Esophagus muscularis mucosa (tissue), 4 donors: ENCODE measurements at regions not wholly inside any gene's neighbourhood (a gene's known extent, or its start where the extent isn't known, plus 50 kb on each side); places are given as distances from the start of the nearest gene placed in this dataset.

Source experiments
- DNase-seq: peaks from one replicate; pipeline ENCODE4 v3.0.0-alpha.2; 2017; ENCODE audit errors: extremely low spot score
- H3K27ac ChIP-seq, 4 donors: fragments of 200-600 bp; sonication (generic); replicated peaks in 1 of 4; 1 replicate in 3 of 4; 2 replicates in 1 of 4; pipeline ENCODE4 v1.5.1; 2016 to 2019; ENCODE audit warnings: mild to moderate bottlenecking in 1 of 4
- H3K27me3 ChIP-seq, 4 donors: fragments of 200-600 bp; sonication (generic); one replicate each; pipeline versions ENCODE4 v1.5.1 to v1.6.0; 2016 to 2019
- H3K36me3 ChIP-seq, 4 donors: fragments of 200-600 bp; sonication (generic); one replicate each; pipeline ENCODE4 v1.5.1; 2016 to 2019
- H3K4me1 ChIP-seq, 4 donors: fragments of 200-600 bp; sonication (generic); one replicate each; pipeline ENCODE4 v1.5.1; 2016 to 2019
- H3K4me3 ChIP-seq, 4 donors: fragments of 200-600 bp; sonication (generic); 1 replicate in 2 of 4; 2 replicates in 2 of 4; pipeline ENCODE4 v1.5.1; 2016 to 2019; ENCODE audit warnings: mild to moderate bottlenecking in 4 of 4, moderate library complexity in 1 of 4
- H3K9me3 ChIP-seq, 4 donors: fragments of 200-600 bp; sonication (generic); 1 replicate in 3 of 4; 2 replicates in 1 of 4; pipeline ENCODE4 v1.5.1; 2016 to 2019
- CTCF ChIP-seq, 3 experiments: fragments of 200-600 bp in 2 of 3; fragments of 450-650 bp in 1 of 3; sonication (generic) in 2 of 3; IDR thresholded peaks; one replicate each; pipeline ENCODE4 v1.5.1; 2017 to 2019; ENCODE audit warnings: antibody characterized with exemption in 3 of 3, mild to moderate bottlenecking in 2 of 3, moderate library complexity in 1 of 3
- EP300 ChIP-seq: sonication (generic); formaldehyde crosslinking; IDR thresholded peaks from one replicate; pipeline ENCODE4 v1.6.1; 2017; ENCODE audit warnings: antibody characterized with exemption
- POLR2A ChIP-seq: fragments of 450-650 bp; IDR thresholded peaks from one replicate; pipeline ENCODE4 v1.6.1; 2017; ENCODE audit warnings: antibody characterized with exemption, moderate library complexity, mild to moderate bottlenecking, low read depth
- POLR2AphosphoS5 ChIP-seq, 2 donors: sonication (generic); formaldehyde crosslinking; IDR thresholded peaks; one replicate each; pipeline ENCODE4 v1.6.1; 2017; ENCODE audit warnings: antibody characterized with exemption in 2 of 2
- WGBS: methylation state at CpG from one replicate; pipeline ENCODE4 v1.1.5; 2018; 5-methylcytosine and 5-hydroxymethylcytosine counted together
- intact Hi-C: fragments of 100-400 bp; cut with DNase I; formaldehyde crosslinking; loops from one replicate; pipeline ENCODE4 v1.15.1; 2023

- Histone ChIP-seq H3K36me3 (no peaks in the 10 kb centered on the region), H3K4me3 (no peak overlapping the region), H3K9me3 (no peaks in the 10 kb centered on the region), H3K27me3 (no peaks in the 10 kb centered on the region), H3K4me1 (peaks cover 0 to 6% (median 0%) of the 10 kb centered on the region in 4 donors), H3K27ac (no peak overlapping the region)
- WGBS: 85% methylated on average over 10 of the region's 10 CpGs
- no peak for TF ChIP-seq CTCF (IDR thresholded peaks at IDR 0.05)
- no peak for TF ChIP-seq POLR2AphosphoS5 (IDR thresholded peaks at IDR 0.05)
- no peak for TF ChIP-seq EP300
- no peak for TF ChIP-seq POLR2A
- no peak for DNase-seq
- intact Hi-C loops: no loop called here
These were observed 288.2 kb upstream of the SEMA6A start for GRCh38 chr5:116862632-116863455.

GRCh38 chr5:116861666-116862065 lies 287.0 kb upstream of the SEMA6A start:
- 89% methylated on average over 2 of the region's 2 CpGs for WGBS
- no peak for DNase-seq
- Histone ChIP-seq H3K27me3 (no peaks in the 10 kb centered on the region), H3K4me3 (no peak overlapping the region), H3K36me3 (no peaks in the 10 kb centered on the region), H3K4me1 (peaks cover 0 to 6% (median 0%) of the 10 kb centered on the region in 4 donors), H3K27ac (no peak overlapping the region), H3K9me3 (no peaks in the 10 kb centered on the region)
- no peak for TF ChIP-seq CTCF (IDR thresholded peaks at IDR 0.05)
- TF ChIP-seq POLR2AphosphoS5 (IDR thresholded peaks at IDR 0.05): no peak
- TF ChIP-seq EP300: no peak
- TF ChIP-seq POLR2A: no peak
- intact Hi-C loops: no loop called here

- Histone ChIP-seq H3K27ac (no peak overlapping the region), H3K4me1 (peaks cover 0 to 6% (median 0%) of the 10 kb centered on the region in 4 donors), H3K4me3 (no peak overlapping the region), H3K36me3 (no peaks in the 10 kb centered on the region), H3K9me3 (no peaks in the 10 kb centered on the region), H3K27me3 (no peaks in the 10 kb centered on the region)
- DNase-seq: no peak
- 91% methylated on average over 3 of the region's 3 CpGs for WGBS
- no peak for TF ChIP-seq EP300
- TF ChIP-seq CTCF (IDR thresholded peaks at IDR 0.05): no peak
- no peak for TF ChIP-seq POLR2AphosphoS5 (IDR thresholded peaks at IDR 0.05)
- TF ChIP-seq POLR2A: no peak
- intact Hi-C loops: no loop called here
These were observed 286.5 kb upstream of the SEMA6A start for GRCh38 chr5:116861097-116861496.

- Histone ChIP-seq H3K27ac (no peak overlapping the region), H3K27me3 (no peaks in the 10 kb centered on the region), H3K4me3 (no peak overlapping the region), H3K4me1 (peaks cover 0 to 6% (median 0%) of the 10 kb centered on the region in 4 donors), H3K36me3 (no peaks in the 10 kb centered on the region), H3K9me3 (no peaks in the 10 kb centered on the region)
- intact Hi-C loops: no loop called here
- TF ChIP-seq EP300 (no peak), POLR2A (no peak), POLR2AphosphoS5 (IDR thresholded peaks at IDR 0.05) (no peak), CTCF (IDR thresholded peaks at IDR 0.05) (no peak)
- no peak for DNase-seq
- 86% methylated on average over 4 of the region's 4 CpGs for WGBS
These were observed 285.2 kb upstream of the SEMA6A start for GRCh38 chr5:116859666-116860320.
